HepG2 (cell line): ENCODE measurements at regions not wholly inside any gene's neighbourhood (a gene's known extent, or its start where the extent isn't known, plus 50 kb on each side); places are given as distances from the start of the nearest gene placed in this dataset.

Experiments
- CEBPZ ChIP-seq: IDR thresholded peaks from 2 replicates; pipeline ENCODE4 v1.6.1; 2012; ENCODE audit warnings: low read length, improper control_type of control experiment
- SIX4 ChIP-seq: sonication (generic); formaldehyde crosslinking; IDR thresholded peaks from 2 replicates; pipeline ENCODE4 v1.4.0; 2020; ENCODE audit warnings: missing genetic modification reagents
- YY1 ChIP-seq: IDR thresholded peaks from 2 replicates; pipeline ENCODE4 v1.6.1; 2011; ENCODE audit warnings: low read length, low read depth, moderate library complexity, mild to moderate bottlenecking; ENCODE audit not compliant: insufficient read depth, insufficient replicate concordance
- ZFP41 ChIP-seq: sonication (generic); formaldehyde crosslinking; IDR thresholded peaks from 2 replicates; pipeline ENCODE4 v1.4.0; 2020; ENCODE audit warnings: mild to moderate bottlenecking, missing genetic modification reagents, borderline replicate concordance
- ZNF362 ChIP-seq: sonication (generic); formaldehyde crosslinking; IDR thresholded peaks from 2 replicates; pipeline ENCODE4 v1.4.0; 2020; ENCODE audit warnings: missing genetic modification reagents, mild to moderate bottlenecking, borderline replicate concordance
- ZNF720 ChIP-seq: sonication (generic); formaldehyde crosslinking; IDR thresholded peaks from 2 replicates; pipeline ENCODE4 v1.4.0; 2020; ENCODE audit warnings: missing genetic modification reagents

GRCh38 chr16:55010492-55011160, 80.0 kb downstream of the IRX5 start:
- TF ChIP-seq YY1 (no peak), ZNF362 (no peak), ZFP41 (CRISPR knock-in tag) (no peak), CEBPZ (no peak), ZNF720 (no peak), SIX4 (CRISPR knock-in tag) (no peak)
